Astrocyte (in vitro differentiated cells and primary cell): ENCODE measurements at regions not wholly inside any gene's neighbourhood (a gene's known extent, or its start where the extent isn't known, plus 50 kb on each side); places are given as distances from the start of the nearest gene placed in this dataset.

Experiments used
- DNase-seq: peaks from one replicate; pipeline ENCODE4 v3.0.0-alpha.2; 2010; ENCODE audit warnings: low read depth
- FAIRE-seq: peaks from 2 replicates; lab custom pipeline; 2011; peaks lifted over from hg19 to GRCh38; lab: Jason Lieb, UNC
- H2AFZ ChIP-seq: 2 replicates; pipeline ENCODE4 v1.6.0; 2012; ENCODE audit warnings: low read depth, low read length, inconsistent platforms
- H3K27ac ChIP-seq: 2 replicates; pipeline ENCODE4 v1.5.1; 2011; ENCODE audit warnings: low read depth, low read length, inconsistent platforms
- H3K27me3 ChIP-seq: 2 replicates; pipeline ENCODE4 v1.6.0; 2011; ENCODE audit warnings: low read length, inconsistent platforms; ENCODE audit not compliant: insufficient read depth
- H3K36me3 ChIP-seq: 2 replicates; pipeline ENCODE4 v1.5.1; 2011; ENCODE audit warnings: low read length, inconsistent platforms; ENCODE audit not compliant: insufficient read depth
- H3K4me1 ChIP-seq: 2 replicates; pipeline ENCODE4 v1.5.1; 2011; ENCODE audit warnings: low read length, inconsistent platforms; ENCODE audit not compliant: insufficient read depth
- H3K4me2 ChIP-seq: 2 replicates; pipeline ENCODE4 v1.6.0; 2012; ENCODE audit warnings: low read length, inconsistent platforms
- H3K4me3 ChIP-seq: 2 replicates; pipeline ENCODE4 v1.5.1; 2011; ENCODE audit warnings: low read depth, mild to moderate bottlenecking, low read length, inconsistent platforms; ENCODE audit not compliant: insufficient read depth
- H3K79me2 ChIP-seq: 2 replicates; pipeline ENCODE4 v1.6.0; 2012; ENCODE audit warnings: mild to moderate bottlenecking, low read length, inconsistent platforms; ENCODE audit not compliant: insufficient read depth
- H3K9ac ChIP-seq: 2 replicates; pipeline ENCODE4 v1.6.0; 2012; ENCODE audit warnings: mild to moderate bottlenecking, low read length, inconsistent platforms
- H3K9me3 ChIP-seq: 2 replicates; pipeline ENCODE4 v1.5.1; 2012; ENCODE audit warnings: low read depth, mild to moderate bottlenecking, low read length, inconsistent platforms; ENCODE audit not compliant: insufficient read depth
- H4K20me1 ChIP-seq: 2 replicates; pipeline ENCODE4 v1.6.0; 2012; ENCODE audit warnings: low read length, inconsistent platforms; ENCODE audit not compliant: insufficient read depth
- H3K27ac Mint-ChIP-seq: one replicate; pipeline ENCODE4 v1.8.0; 2021; ENCODE audit warnings: mild to moderate bottlenecking, mixed read lengths; ENCODE audit not compliant: unreplicated experiment
- H3K27me3 Mint-ChIP-seq: one replicate; pipeline ENCODE4 v1.8.0; 2021; ENCODE audit warnings: low read depth, mixed read lengths; ENCODE audit not compliant: unreplicated experiment
- H3K36me3 Mint-ChIP-seq: one replicate; pipeline ENCODE4 v1.8.0; 2021; ENCODE audit warnings: low read depth, mixed read lengths; ENCODE audit not compliant: unreplicated experiment
- H3K4me1 Mint-ChIP-seq: one replicate; pipeline ENCODE4 v1.8.0; 2021; ENCODE audit warnings: low read depth, mixed read lengths; ENCODE audit not compliant: unreplicated experiment
- H3K4me3 Mint-ChIP-seq: one replicate; pipeline ENCODE4 v1.8.0; 2021; ENCODE audit warnings: mild to moderate bottlenecking, moderate library complexity, mixed read lengths; ENCODE audit not compliant: unreplicated experiment
- H3K9me3 Mint-ChIP-seq: one replicate; pipeline ENCODE4 v1.8.0; 2021; ENCODE audit warnings: mild to moderate bottlenecking, mixed read lengths; ENCODE audit not compliant: unreplicated experiment
- EZH2 ChIP-seq: IDR thresholded peaks from 2 replicates; pipeline ENCODE4 v1.6.1; 2012; ENCODE audit warnings: mild to moderate bottlenecking, low read length, inconsistent platforms; ENCODE audit not compliant: insufficient read depth
- TF ChIP-seq, protein P1 (sequence below): IDR thresholded peaks from 2 replicates; pipeline ENCODE4 v1.5.1; 2011; ENCODE audit warnings: low read depth, mild to moderate bottlenecking, inconsistent platforms, low read length, moderate library complexity; ENCODE audit not compliant: insufficient read depth

DNA sequence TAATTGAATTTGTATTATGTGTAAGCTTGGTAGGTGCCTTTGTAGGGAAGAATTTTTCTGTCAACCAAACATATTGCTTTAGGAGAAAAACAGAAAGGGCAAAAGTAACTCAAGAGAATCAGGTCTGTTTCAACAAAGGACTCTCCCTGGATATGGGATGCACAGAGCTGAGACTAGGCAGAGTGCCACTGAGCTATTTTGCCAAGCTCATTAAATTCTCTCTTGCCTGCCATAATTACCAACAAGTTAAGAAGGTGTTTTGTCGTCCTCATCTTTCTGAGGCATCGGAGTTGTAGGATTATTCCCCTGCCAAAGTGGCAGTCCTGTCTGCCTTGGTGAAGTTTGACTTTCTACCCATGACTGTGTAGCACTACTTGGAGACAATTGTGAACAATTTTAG lies 438.9 kb upstream of the SEL1L start:
- Mint-ChIP-seq H3K27me3 (no peaks in the 10 kb centered on the region), H3K4me3 (no peak overlapping the region), H3K4me1 (no peaks in the 10 kb centered on the region), H3K9me3 (peaks cover 1% of the 10 kb centered on the region), H3K27ac (no peak overlapping the region), H3K36me3 (no peaks in the 10 kb centered on the region)
- TF ChIP-seq, protein P1, sequence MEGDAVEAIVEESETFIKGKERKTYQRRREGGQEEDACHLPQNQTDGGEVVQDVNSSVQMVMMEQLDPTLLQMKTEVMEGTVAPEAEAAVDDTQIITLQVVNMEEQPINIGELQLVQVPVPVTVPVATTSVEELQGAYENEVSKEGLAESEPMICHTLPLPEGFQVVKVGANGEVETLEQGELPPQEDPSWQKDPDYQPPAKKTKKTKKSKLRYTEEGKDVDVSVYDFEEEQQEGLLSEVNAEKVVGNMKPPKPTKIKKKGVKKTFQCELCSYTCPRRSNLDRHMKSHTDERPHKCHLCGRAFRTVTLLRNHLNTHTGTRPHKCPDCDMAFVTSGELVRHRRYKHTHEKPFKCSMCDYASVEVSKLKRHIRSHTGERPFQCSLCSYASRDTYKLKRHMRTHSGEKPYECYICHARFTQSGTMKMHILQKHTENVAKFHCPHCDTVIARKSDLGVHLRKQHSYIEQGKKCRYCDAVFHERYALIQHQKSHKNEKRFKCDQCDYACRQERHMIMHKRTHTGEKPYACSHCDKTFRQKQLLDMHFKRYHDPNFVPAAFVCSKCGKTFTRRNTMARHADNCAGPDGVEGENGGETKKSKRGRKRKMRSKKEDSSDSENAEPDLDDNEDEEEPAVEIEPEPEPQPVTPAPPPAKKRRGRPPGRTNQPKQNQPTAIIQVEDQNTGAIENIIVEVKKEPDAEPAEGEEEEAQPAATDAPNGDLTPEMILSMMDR = no peak
- no peak for TF ChIP-seq EZH2
- H3K27ac ChIP-seq = no peak overlapping the region
- no peaks in the 10 kb centered on the region for H3K9me3 ChIP-seq
- H3K9ac ChIP-seq = no peak overlapping the region
- no peak overlapping the region for H3K4me2 ChIP-seq
- H3K4me1 ChIP-seq = no peaks in the 10 kb centered on the region
- H3K27me3 ChIP-seq = no peaks in the 10 kb centered on the region
- DNase-seq (no peak), FAIRE-seq (no peak)
- no peak overlapping the region for H3K4me3 ChIP-seq
- H3K79me2 ChIP-seq = no peaks in the 10 kb centered on the region
- no peak overlapping the region for H2AFZ ChIP-seq
- no peaks in the 10 kb centered on the region for H3K36me3 ChIP-seq
- no peaks in the 10 kb centered on the region for H4K20me1 ChIP-seq

GRCh38 chr14:81974543-81974942 lies 440.9 kb upstream of the SEL1L start:
- H3K4me2 ChIP-seq = no peak overlapping the region
- H3K36me3 ChIP-seq = no peaks in the 10 kb centered on the region
- H3K36me3 Mint-ChIP-seq = no peaks in the 10 kb centered on the region
- FAIRE-seq (no peak), DNase-seq (no peak)
- H3K79me2 ChIP-seq = no peaks in the 10 kb centered on the region
- H2AFZ ChIP-seq = no peak overlapping the region
- H3K27ac ChIP-seq = no peak overlapping the region
- no peak overlapping the region for H3K4me3 ChIP-seq
- H3K9me3 Mint-ChIP-seq = no peaks in the 10 kb centered on the region
- TF ChIP-seq, protein P1 = no peak
- TF ChIP-seq EZH2 = no peak
- H3K27me3 ChIP-seq = no peaks in the 10 kb centered on the region
- no peaks in the 10 kb centered on the region for H3K9me3 ChIP-seq
- no peaks in the 10 kb centered on the region for H3K27me3 Mint-ChIP-seq
- no peak overlapping the region for H3K9ac ChIP-seq
- H4K20me1 ChIP-seq = no peaks in the 10 kb centered on the region
- H3K27ac Mint-ChIP-seq = no peak overlapping the region
- no peak overlapping the region for H3K4me3 Mint-ChIP-seq
- H3K4me1 Mint-ChIP-seq = no peaks in the 10 kb centered on the region
- no peaks in the 10 kb centered on the region for H3K4me1 ChIP-seq

DNA sequence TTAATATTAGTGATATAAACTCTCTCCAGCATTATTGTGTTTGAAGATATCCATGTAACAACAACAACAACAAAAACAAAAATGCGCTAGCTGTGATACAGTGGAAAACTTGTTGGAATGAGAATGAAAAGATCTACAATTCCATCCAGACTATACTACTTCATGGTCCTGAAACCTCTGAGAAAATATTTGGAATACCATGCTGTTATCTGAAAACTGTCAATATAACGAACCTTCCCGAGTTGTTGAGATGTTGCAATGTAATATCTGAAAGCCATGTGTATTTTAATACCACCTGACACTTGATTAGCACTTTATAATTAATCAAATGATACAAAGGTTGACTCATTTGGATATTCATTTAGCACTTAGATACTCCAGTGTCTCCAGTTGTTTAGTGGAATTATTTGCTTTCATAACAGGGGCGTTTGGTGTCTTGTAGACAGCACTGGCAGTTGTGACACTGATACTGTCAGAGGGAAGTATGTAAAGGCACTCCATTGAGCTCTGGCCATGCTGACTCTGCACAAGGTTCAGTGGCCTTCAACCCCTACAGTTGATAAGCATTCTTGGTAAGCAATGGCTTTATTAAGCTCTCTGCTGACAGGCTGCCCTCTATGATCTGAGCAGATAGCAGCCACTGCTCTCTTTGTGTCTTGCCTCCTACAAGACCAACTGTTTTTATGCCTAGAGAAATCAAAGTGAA lies 447.1 kb upstream of the SEL1L start:
- Mint-ChIP-seq H3K27ac (no peak overlapping the region), H3K4me3 (no peak overlapping the region), H3K36me3 (no peaks in the 10 kb centered on the region), H3K4me1 (no peaks in the 10 kb centered on the region), H3K9me3 (no peaks in the 10 kb centered on the region), H3K27me3 (no peaks in the 10 kb centered on the region)
- H3K4me2 ChIP-seq = no peak overlapping the region
- no peaks in the 10 kb centered on the region for H3K36me3 ChIP-seq
- TF ChIP-seq, protein P1 = no peak
- TF ChIP-seq EZH2 = no peak
- no peaks in the 10 kb centered on the region for H3K4me1 ChIP-seq
- H3K27ac ChIP-seq = no peak overlapping the region
- H2AFZ ChIP-seq = no peak overlapping the region
- no peak for DNase-seq
- peaks cover 4% of the 10 kb centered on the region for H3K9me3 ChIP-seq
- no peaks in the 10 kb centered on the region for H3K27me3 ChIP-seq
- no peaks in the 10 kb centered on the region for H4K20me1 ChIP-seq
- no peak overlapping the region for H3K9ac ChIP-seq
- no peaks in the 10 kb centered on the region for H3K79me2 ChIP-seq
- H3K4me3 ChIP-seq = no peak overlapping the region
- no peak for FAIRE-seq
